GM19455 (cell line): ENCODE measurements at regions not wholly inside any gene's neighbourhood (a gene's known extent, or its start where the extent isn't known, plus 50 kb on each side); places are given as distances from the start of the nearest gene placed in this dataset.
"Not testable (repeated sequence)": the region's sequence is repeated elsewhere in the genome, so short reads cannot be mapped to it uniquely, and the experiment has no call there.

Experiments used
- ATAC-seq: cut with Tn5 transposase; IDR thresholded peaks from one replicate; pipeline ENCODE4 v1.9.1; 2021; ENCODE audit not compliant: unreplicated experiment

DNA sequence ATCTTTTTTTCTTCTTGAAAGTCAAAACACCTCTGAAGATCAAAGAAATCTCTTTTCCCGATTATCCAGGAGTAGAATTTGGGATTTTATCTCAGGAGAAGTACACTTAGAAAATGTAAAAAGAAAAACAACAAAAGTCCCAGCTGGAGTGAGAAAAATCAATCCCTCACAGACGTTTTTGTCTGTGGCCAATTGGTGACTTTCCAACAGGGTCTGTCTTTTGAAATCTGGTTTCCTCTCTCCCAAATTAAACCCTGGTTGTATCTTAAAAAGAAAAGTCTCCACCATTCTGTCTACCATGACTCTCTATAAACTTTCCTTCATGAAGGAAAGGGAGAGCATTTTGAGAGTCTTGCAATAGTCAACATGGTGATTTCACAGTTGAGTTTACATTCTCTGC, 88.1 kb downstream of the DACT1 start:
- ATAC-seq: no peak

DNA sequence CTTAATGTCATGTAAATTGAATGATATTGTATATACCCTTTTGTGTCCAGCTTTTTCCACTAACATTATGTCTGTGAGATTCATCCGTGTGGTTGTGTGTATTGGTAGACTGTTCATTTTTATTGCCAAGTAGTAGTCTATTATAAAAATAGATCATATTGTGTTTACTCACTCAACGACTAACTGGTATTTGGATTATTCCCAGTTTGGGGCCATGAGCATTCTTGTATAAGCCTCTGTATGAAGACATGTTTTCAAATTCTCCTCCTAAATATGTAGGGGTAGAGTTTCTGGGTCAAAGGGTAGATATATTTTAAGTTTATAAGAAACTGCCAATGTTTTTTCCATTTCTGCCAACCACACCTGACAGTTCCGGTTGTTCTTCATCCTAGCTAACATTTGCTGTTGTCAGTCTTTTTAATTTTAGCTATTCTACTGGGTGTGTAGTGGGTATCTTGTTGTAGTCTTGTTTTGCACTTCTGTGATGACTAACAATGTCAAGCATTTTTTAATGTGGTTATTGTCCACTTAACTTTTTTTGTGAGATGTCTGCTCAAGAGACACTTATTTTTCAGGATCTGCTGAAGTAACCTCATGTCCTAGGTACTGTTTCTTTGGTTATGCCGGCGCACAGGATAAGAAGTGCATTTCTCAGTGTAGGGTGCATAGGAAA, 93.2 kb downstream of the DACT1 start:
- no peak for ATAC-seq

DNA sequence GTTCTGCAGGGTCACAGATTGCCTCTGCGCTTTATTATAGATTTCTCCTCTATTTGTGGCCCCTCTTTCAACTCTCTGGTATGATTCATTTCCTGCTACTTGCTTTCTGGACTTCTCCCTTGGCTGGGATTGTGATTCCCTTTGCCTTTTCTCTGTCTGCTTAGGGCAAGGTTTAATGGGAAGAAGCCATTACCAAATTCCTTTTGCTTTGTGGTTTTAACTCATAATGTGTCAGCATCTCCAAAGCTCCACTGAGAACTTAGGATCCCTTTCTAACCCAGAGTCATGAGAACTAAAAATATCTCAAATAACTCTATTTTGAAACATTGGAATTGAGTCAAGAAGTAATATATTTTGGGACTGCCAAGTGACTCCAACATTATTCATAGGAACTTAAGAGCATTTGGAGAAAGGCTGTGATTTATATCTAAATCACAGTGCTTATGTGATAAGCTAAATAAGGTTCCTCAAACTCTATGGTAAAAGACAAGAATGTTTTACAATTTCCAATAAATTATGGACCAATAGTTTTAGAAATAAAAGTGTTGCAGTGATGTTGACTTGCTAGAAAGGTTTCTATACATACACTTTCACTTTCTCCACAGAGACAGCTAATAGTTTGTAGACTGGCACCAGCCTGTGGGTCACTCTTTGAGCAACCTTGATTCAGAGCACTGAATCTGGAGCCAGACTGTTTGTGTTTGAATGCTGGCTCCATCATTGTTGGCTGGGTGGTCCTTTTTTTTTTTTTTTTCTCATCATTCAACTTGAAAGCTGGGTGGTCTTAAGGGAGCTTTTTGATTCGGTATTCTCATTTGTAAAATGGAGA, 93.9 kb downstream of the DACT1 start:
- no peak for ATAC-seq

DNA sequence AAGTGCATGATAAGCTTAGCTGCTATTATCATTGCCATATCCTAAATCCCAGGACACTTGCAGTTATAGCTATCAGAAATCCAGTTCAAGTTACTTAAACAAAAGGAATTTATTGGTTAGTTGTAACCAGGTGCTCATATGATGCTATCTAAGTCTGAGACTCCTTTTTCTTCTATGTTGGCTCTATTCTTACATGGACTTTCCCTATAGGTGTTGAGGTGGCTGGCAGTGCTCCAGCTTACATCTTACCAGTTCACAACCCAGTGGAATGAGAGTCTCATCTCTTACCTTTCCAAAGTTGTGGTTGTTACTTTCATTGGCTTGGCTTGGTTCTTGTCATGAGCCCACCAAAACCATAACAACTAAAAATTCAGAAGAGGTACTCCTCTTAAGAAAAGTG, 94.6 kb downstream of the DACT1 start:
- ATAC-seq: no peak

- ATAC-seq: no peak
Measured at GRCh38 chr14:58733451-58734208, 95.9 kb downstream of the DACT1 start.

GRCh38 chr14:58735596-58735995, 97.8 kb downstream of the DACT1 start:
- ATAC-seq: no peak

DNA sequence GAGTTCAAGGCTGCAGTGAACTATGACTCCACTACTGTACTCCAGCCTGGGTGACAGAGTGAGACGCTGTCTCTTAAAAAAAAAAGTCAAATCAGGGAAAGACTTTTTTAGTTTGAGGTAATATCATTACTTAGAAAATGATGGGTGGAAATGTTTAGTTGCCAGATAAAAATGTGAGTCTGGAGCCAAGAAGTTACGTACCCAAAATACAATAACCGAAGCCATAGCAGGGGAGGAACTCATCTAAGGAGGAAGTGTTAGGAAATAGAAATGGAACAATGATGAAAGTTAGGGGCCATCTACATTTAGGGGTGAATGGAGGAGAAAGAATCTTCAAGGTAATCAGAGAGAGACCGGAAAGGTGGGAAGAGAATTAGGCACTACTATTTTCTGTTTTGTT, 98.8 kb downstream of the DACT1 start:
- no peak for ATAC-seq

- no peak for ATAC-seq
Measured at GRCh38 chr14:58737511-58737910, 99.7 kb downstream of the DACT1 start.

GRCh38 chr14:58738189-58738836, 100.6 kb downstream of the DACT1 start:
- no peak for ATAC-seq

DNA sequence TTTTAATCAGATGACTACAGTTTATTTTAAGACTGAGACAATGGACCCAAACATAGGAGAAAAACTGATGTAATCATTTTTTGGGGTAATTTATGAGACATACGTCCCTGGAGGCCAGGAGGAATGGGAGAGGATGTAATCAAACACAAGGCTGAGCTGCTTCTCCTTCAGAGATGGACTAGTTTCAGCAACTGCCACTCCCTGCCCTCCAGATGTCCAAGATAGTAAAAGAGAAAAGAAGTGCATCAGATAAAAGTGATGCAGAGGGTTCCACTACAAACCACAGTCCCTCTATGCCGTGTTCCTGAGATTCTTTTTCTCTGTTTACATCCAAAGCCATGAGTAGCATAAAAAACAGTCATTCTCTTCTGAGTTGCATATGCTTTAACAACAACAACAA, 101.1 kb downstream of the DACT1 start:
- ATAC-seq: no peak

DNA sequence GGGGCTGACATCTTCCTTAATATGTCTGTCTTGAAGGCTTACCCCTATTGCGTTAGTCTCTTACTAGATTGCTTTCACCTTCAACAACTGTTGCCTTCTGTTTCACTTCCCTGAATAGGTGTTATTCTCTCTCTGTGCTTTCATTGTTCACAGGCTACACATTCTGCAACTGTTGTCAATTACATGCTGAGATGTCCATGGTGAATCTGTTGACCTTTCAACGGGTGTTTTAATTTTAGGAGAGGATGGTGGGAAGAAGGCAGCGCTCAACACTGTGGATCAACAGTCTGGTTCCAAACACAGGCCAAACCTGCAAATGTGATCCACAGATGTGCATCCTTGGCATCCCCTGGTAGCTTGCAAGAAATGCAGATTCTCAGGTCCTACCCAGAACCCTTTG, 101.9 kb downstream of the DACT1 start:
- ATAC-seq: no peak

DNA sequence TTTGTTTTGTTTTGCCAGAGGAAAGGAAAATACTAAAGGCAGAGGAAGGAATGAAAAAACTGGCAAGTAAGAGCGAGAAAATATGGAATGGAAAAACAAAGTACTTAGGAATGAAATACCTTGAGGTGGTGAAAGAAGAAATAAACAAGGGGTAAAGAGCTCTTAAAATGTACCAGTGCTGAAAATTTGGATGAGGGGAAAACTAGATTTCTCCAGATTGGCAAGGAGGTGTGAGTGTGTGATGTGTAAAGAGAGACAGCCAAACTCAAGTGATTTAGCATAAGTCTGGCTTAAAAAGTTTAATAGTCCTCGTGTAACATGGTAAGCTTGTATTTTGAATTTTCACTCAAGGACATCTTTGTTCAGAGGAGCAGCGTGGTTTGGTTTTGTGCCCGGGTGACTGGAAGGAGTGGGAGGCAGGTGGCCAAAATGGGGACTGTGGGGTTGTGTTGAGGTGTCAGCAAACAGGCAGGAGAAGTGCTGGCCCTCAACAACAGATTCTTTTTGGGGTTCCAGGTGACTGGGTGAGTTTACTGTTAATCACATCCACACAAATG, 102.7 kb downstream of the DACT1 start:
- no peak for ATAC-seq

- ATAC-seq: no peak
Measured at GRCh38 chr14:58744801-58745394, 107.1 kb downstream of the DACT1 start.

DNA sequence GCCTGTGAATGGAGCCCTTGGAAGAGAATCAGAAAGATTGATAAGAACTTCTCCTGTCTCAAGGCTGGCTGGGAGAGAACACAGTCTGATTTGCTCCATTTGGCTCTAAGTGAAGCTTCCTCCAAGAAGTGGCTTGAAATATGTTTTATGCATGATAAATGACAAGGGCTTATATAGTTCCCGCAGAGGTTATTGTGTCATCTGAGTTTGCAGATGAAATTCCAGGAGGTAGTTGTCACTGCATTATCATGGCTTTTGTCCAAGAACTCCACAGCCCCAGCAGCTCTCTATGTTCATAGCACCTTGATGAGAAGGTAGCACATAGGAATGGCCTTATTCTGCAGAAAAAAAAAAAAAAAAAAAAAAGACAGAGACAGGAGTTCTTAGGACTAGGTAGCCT, 108.5 kb downstream of the DACT1 start:
- ATAC-seq: no peak

- ATAC-seq: no peak
Measured at GRCh38 chr14:58746701-58747100, 108.9 kb downstream of the DACT1 start.

DNA sequence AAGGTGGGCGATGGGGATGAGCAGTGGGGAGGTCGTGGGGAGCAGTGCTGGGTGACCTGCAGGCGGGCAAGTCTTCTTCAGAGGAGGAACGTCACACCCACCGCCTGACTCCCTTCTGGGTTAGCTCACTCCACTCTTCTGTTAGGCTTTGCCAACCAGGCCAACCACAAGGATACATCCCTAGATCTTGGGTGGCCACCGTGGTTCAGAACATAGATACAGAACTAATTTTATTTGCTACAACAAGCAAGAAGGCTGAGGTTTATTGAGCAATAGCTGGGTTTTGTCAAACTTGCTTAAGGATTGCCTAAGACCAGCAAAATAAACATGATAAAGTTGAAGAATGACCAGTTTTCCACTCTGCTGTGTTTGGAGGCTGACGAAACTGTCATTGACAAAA, 109.4 kb downstream of the DACT1 start:
- ATAC-seq: no peak

- not testable (repeated sequence) for ATAC-seq
Measured at GRCh38 chr14:58748251-58748650, 110.5 kb downstream of the DACT1 start.

GRCh38 chr14:58749066-58749669, 111.4 kb downstream of the DACT1 start:
- ATAC-seq: peak; percentile 87

DNA sequence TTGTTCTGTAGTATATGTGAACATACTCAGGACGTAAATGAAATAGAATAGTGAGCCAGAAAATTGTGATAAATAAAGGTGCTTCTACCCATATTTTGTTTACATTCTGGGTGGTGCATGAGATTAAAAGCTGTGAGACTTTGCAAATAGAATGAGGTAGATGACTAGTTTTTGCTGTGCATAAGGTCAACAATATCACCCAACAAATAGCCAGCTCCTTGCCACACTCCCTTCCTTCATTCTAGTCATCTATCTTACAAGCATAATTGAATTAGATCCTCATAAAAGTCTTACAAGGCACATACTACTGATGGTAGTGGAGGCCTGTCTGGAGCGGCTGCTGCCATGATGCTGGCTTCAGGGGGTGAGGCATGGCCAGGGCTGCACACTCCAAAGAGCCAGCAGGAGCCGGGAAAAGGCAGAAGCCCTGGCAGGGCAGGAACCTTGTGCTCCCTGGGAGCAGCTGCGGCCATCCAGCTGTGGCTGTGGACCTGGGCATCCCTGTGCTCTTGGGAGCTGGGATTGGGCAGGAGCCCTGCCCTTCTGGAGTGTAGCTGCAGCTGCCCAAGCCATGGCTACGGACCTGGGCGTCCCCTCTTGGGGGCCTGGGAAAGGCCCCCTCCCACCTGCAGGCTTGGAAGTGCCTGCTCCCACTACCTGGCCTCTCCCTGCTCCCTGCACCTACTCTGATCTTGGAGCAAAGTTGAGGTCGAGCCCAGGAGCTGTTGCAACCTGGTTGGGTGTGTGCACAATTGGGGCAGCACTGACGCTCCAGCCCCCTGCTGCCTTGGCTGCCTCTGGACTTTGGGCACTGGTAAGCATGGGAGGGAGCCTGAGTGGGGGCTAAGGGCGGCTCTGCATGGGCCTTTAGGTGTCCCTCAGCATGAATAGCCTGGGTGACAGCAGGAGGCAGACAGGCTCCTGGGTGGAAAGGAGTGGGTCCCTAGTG, 112.8 kb downstream of the DACT1 start:
- ATAC-seq: no peak
